ENCODE measurements at regions not wholly inside any gene's neighbourhood (a gene's known extent, or its start where the extent isn't known, plus 50 kb on each side); places are given as distances from the start of the nearest gene placed in this dataset.
"Not testable (repeated sequence)": the region's sequence is repeated elsewhere in the genome, so short reads cannot be mapped to it uniquely, and the experiment has no call there.

GRCh38 chr18:63071701-63072141 lies 247.8 kb downstream of the BCL2 start:
- no peak for DNase-seq

GRCh38 chr18:63070767-63071502 lies 248.6 kb downstream of the BCL2 start:
- no peak for DNase-seq

- no peak for DNase-seq
These were observed 250.1 kb downstream of the BCL2 start for GRCh38 chr18:63069496-63069895.

- no peak for DNase-seq
These were observed 251.6 kb downstream of the BCL2 start for GRCh38 chr18:63067939-63068338.

- DNase-seq = no peak
These were observed 254.4 kb downstream of the BCL2 start for GRCh38 chr18:63065172-63065571.

GRCh38 chr18:63063171-63063570 lies 256.4 kb downstream of the BCL2 start:
- peak; percentile 77 for DNase-seq

- peak; percentile 43 for DNase-seq
These were observed 257.3 kb downstream of the BCL2 start for GRCh38 chr18:63062246-63062645.

GRCh38 chr18:63061303-63061702 lies 258.3 kb downstream of the BCL2 start:
- DNase-seq = no peak

- no peak for DNase-seq
These were observed 261.0 kb downstream of the BCL2 start for GRCh38 chr18:63058521-63058920.

GRCh38 chr18:63057707-63058106 lies 261.9 kb downstream of the BCL2 start:
- no peak for DNase-seq

GRCh38 chr18:63054901-63055584 lies 264.5 kb downstream of the BCL2 start:
- no peak for DNase-seq

GRCh38 chr18:63051928-63052327 lies 267.6 kb downstream of the BCL2 start:
- no peak for DNase-seq

GRCh38 chr18:63050667-63051395 lies 268.7 kb downstream of the BCL2 start:
- not testable (repeated sequence) for DNase-seq

- DNase-seq = no peak
These were observed 273.2 kb downstream of the BCL2 start for GRCh38 chr18:63046375-63046774.

GRCh38 chr18:63043516-63043915 lies 276.1 kb downstream of the BCL2 start:
- DNase-seq = peak; percentile 80

GRCh38 chr18:63042351-63042750 lies 277.2 kb downstream of the BCL2 start:
- no peak for DNase-seq

- no peak for DNase-seq
These were observed 278.7 kb downstream of the BCL2 start for GRCh38 chr18:63040788-63041410.

GRCh38 chr18:63037491-63037890 lies 282.1 kb downstream of the BCL2 start:
- no peak for DNase-seq

- no peak for DNase-seq
These were observed 288.2 kb downstream of the BCL2 start for GRCh38 chr18:63031375-63031774.

All from HCEC 1CT (cell line).